Fibroblast of mammary gland (primary cell): ENCODE measurements at regions not wholly inside any gene's neighbourhood (a gene's known extent, or its start where the extent isn't known, plus 50 kb on each side); places are given as distances from the start of the nearest gene placed in this dataset.

ENCODE experiments used
- DNase-seq: peaks from one replicate; pipeline ENCODE4 v3.0.0-alpha.2; 2010; ENCODE audit warnings: low read depth
- H3K4me3 ChIP-seq: 2 replicates; pipeline ENCODE4 v1.5.1; 2011; ENCODE audit warnings: low read depth, mild to moderate bottlenecking, low read length, moderate library complexity; ENCODE audit not compliant: control insufficient read depth
- TF ChIP-seq, protein P1 (sequence below): conservative IDR thresholded peaks from 2 replicates; pipeline ENCODE4 v1.5.1; 2011; ENCODE audit warnings: low read depth, low read length, inconsistent platforms; ENCODE audit not compliant: control insufficient read depth, insufficient read depth

DNA sequence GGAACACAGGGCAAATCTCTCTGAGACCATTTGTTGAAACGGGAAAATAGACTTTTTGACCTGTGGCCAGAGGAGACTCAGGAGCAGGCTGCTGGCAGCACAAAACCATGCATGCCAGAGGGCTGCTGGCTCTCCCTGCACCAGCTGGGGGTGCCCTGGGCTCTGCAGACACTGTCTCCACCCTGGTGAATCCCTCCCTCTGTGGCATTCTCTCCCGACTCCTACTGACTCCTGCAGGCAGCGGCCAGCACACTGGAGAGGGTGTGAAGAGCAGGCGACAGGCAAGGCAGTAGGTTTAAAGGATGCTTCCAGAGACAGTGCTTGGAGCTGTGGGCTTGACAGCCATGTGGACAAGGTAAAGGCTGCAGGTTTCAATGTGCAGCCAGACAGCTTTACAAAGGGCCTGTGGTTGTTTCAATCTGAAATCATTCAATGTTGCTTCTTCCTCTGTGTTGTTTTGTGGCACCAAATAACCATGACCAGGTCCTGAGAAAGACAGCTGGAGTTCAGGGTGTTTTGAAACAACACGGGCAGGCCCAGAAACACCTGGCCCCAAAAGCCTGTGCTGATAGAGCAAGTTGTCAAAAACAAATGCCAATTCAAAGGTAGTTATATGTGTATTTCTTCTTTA lies 431.0 kb upstream of the ATP10A start:
- TF ChIP-seq, protein P1, sequence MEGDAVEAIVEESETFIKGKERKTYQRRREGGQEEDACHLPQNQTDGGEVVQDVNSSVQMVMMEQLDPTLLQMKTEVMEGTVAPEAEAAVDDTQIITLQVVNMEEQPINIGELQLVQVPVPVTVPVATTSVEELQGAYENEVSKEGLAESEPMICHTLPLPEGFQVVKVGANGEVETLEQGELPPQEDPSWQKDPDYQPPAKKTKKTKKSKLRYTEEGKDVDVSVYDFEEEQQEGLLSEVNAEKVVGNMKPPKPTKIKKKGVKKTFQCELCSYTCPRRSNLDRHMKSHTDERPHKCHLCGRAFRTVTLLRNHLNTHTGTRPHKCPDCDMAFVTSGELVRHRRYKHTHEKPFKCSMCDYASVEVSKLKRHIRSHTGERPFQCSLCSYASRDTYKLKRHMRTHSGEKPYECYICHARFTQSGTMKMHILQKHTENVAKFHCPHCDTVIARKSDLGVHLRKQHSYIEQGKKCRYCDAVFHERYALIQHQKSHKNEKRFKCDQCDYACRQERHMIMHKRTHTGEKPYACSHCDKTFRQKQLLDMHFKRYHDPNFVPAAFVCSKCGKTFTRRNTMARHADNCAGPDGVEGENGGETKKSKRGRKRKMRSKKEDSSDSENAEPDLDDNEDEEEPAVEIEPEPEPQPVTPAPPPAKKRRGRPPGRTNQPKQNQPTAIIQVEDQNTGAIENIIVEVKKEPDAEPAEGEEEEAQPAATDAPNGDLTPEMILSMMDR = no peak

DNA sequence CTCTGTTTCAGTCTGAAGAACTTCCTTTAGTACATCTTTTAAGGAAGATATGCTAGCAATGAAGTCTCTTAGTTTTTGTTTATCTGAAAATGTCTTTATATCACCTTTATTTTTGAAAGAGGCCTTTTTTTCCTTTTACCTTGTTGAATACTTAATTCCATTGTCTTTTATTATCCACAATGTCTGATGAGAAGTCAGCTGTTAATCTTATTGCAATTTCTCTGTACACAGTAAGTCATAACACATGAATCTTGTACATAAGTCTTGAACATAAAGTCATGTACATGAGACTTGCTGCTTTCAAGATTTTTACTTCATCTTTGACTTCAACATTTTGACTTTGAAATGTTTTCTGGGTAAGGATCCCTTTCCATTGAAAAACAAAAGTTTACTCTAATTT lies 424.3 kb upstream of the ATP10A start:
- no peak for DNase-seq
- H3K4me3 ChIP-seq = no peak overlapping the region
- TF ChIP-seq, protein P1 = no peak

More for the DNA sequence above, 431.0 kb upstream of the ATP10A start:
- H3K4me3 ChIP-seq = no peak overlapping the region
- DNase-seq = no peak

DNA sequence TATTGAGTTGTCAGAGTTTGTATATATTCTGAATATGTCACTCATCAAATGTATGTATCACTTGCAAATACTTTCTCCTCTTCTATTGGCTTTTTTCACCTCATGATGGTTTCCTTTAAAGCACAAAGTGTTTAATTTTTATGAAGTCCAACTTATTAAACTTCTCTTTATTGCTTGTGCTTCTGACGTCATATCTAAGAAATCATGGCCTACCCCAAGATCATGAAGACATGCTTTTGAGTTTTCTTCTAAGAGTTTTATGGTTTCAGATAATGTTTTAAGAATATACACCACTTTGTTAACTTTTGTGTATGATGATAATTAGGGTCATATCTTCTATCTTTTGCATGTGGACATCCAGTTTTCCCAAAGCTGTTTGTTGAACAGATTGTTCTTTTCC lies 417.2 kb upstream of the ATP10A start:
- H3K4me3 ChIP-seq = no peak overlapping the region
- TF ChIP-seq, protein P1 = no peak
- DNase-seq = no peak

DNA sequence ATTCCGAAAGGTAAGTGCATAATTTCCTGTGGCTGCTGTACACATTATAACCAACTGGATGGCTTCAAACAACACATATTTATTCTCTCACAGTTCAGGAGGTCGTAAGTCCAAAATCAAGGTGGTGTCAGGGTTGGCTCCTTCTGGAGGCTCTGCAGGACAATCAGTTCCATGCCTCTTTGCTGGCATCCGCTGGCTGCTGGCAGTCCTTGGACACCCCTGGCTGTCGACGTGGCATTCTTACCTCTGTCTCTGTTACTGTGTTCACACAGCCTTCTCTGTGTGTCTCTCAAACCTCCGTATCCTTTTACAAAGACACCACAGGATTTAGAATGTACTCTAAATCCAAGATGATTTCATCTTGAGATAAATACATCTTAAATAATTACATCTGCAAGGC lies 398.8 kb upstream of the ATP10A start:
- no peak for DNase-seq
- TF ChIP-seq, protein P1 = no peak
- H3K4me3 ChIP-seq = no peak overlapping the region

DNA sequence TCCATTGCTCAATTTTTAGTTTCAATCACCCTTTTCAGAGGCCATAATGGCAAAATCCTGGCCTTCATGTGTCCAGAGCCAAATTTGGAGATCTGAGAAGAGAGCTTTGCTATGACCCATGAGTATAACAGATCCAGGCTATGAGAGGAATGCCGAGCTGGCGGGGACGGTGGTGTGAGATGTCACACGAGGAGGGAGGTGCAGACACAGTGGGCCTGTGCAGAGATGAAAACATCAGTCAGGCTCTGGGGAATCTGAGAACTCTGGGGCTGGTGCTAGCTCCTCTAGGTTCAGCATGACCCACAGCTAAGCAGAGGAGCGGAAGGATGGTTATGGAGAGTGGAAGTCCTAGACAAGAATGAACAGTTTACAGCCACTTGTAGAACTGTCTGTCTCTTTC lies 398.3 kb upstream of the ATP10A start:
- TF ChIP-seq, protein P1 = no peak
- DNase-seq = no peak
- H3K4me3 ChIP-seq = no peak overlapping the region

DNA sequence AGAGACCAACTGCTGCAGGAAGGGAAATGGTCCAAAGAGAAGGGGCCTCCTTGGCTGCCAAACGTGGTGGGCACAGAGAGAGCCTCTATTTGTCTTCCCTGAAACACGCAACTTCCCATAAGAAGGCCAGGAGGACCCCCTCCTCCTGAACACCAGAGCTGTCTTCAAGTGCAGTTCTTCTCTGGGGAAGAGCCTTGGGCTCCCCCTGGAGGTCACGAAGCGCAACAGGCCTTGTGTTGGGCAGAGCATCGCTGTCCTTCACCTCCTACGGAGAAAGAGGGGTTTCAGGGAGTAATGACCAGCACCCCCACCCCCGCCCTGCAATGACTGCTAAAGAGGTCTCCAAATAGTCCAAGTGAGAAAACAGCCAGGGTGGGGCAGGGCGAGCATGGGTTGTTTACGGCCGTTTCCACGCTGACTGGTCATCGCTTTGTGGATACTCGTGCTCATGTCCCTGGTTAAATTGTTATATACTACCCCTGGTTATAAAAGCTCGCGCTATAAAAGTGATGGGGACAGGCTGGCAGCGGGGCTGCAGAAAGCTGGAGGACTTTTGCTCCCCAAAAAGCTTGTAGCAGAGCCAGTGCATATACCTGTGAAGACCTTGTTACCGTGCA lies 397.5 kb upstream of the ATP10A start:
- DNase-seq = peak; percentile 27
- TF ChIP-seq, protein P1 = peak; percentile 67
- H3K4me3 ChIP-seq = no peak overlapping the region
